Peyer's patch (tissue), 4 donors: ENCODE measurements at regions not wholly inside any gene's neighbourhood (a gene's known extent, or its start where the extent isn't known, plus 50 kb on each side); places are given as distances from the start of the nearest gene placed in this dataset.

Experiments
- CTCF ChIP-seq, 6 experiments: fragments of 450-650 bp in 4 of 6; fragments of 200-600 bp in 2 of 6; sonication (generic) in 1 of 6; IDR thresholded peaks; one replicate each; pipeline ENCODE4 v1.5.1; 2017 to 2019; ENCODE audit warnings: antibody characterized with exemption in 6 of 6, mild to moderate bottlenecking in 3 of 6, moderate library complexity in 1 of 6
- POLR2A ChIP-seq, 2 donors: fragments of 450-650 bp; IDR thresholded peaks; one replicate each; pipeline ENCODE4 v1.5.1; 2017; ENCODE audit warnings: antibody characterized with exemption in 2 of 2, mild to moderate bottlenecking in 2 of 2, moderate library complexity in 2 of 2

GRCh38 chr4:35695003-35695402 is 549.3 kb downstream of the ARAP2 start:
- no peak for TF ChIP-seq POLR2A (IDR thresholded peaks at IDR 0.05)
- no peak for TF ChIP-seq CTCF (IDR thresholded peaks at IDR 0.05)
